ENCODE measurements at regions not wholly inside any gene's neighbourhood (a gene's known extent, or its start where the extent isn't known, plus 50 kb on each side); places are given as distances from the start of the nearest gene placed in this dataset.

- TF ChIP-seq CTCF (IDR thresholded peaks at IDR 0.05; ENCODE audit: low read depth, low read length) (no peak), POLR2A (IDR thresholded peaks at IDR 0.05; ENCODE audit: extremely low read depth, insufficient read length) (no peak)
Measured at GRCh38 chr1:59043796-59044195, 253.1 kb upstream of the FGGY start.

All from NB4 (cell line).